Lower lobe of right lung (tissue), 2 donors: ENCODE measurements at regions not wholly inside any gene's neighbourhood (a gene's known extent, or its start where the extent isn't known, plus 50 kb on each side); places are given as distances from the start of the nearest gene placed in this dataset.

Source experiments
- ATAC-seq, 2 donors: fragments of 200-7000 bp; cut with Tn5 transposase; one replicate each; pipeline ENCODE4 v1.9.1; 2020 to 2022; ENCODE audit warnings: mild to moderate bottlenecking in 2 of 2, moderate library complexity in 2 of 2
- DNase-seq: peaks from one replicate; pipeline ENCODE4 v3.0.0-alpha.2; 2020
- H3K27ac ChIP-seq: fragments of 200-600 bp; one replicate; pipeline ENCODE4 v1.8.0; 2022
- H3K27me3 ChIP-seq: fragments of 200-600 bp; one replicate; pipeline ENCODE4 v1.8.0; 2022; ENCODE audit warnings: low read depth
- H3K36me3 ChIP-seq: fragments of 200-600 bp; one replicate; pipeline ENCODE4 v1.8.0; 2022; ENCODE audit warnings: mild to moderate bottlenecking
- H3K4me1 ChIP-seq: fragments of 200-600 bp; one replicate; pipeline ENCODE4 v1.8.0; 2022
- H3K4me3 ChIP-seq: fragments of 200-600 bp; one replicate; pipeline ENCODE4 v1.8.0; 2022; ENCODE audit warnings: mild to moderate bottlenecking
- H3K9me3 ChIP-seq: fragments of 200-600 bp; one replicate; pipeline ENCODE4 v1.8.0; 2022
- CTCF ChIP-seq: fragments of 200-600 bp; IDR thresholded peaks from one replicate; pipeline ENCODE4 v1.8.0; 2022; ENCODE audit warnings: antibody characterized with exemption, mild to moderate bottlenecking
- intact Hi-C: fragments of 100-400 bp; cut with DNase I; formaldehyde crosslinking; loops from one replicate; pipeline ENCODE4 v1.11.0; 2022
- donor health status: DM: no; HTN: yes; CAD: no; lungs with severe emphysema.

DNA sequence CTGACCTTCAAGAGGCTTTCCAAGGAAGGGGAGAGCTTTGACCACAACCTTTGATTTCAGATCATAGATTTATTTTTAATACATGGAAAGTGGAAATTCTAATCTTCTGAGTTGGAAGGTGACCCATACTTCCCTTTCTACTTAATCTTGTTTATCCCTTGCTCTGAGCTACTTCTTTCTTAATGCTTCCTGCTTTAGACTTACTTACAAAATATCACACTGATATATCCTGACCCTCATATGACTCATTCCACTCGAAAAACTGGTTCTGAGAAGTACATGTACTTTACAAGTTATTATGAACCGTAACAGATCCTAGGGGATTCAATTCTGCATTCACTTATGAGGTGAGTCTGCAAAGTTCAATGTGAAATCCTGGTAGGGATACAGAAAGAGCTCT lies 76.2 kb upstream of the IRS2 start:
- TF ChIP-seq CTCF, result no peak
- ATAC-seq, result peak; percentile 86 to 93
- H3K4me3 ChIP-seq, result no peak overlapping the region
- DNase-seq, result no peak
- intact Hi-C loops, result no loop called here
- peaks cover 13% of the 10 kb centered on the region for H3K4me1 ChIP-seq
- no peaks in the 10 kb centered on the region for H3K36me3 ChIP-seq
- H3K27me3 ChIP-seq, result no peaks in the 10 kb centered on the region
- H3K9me3 ChIP-seq, result no peaks in the 10 kb centered on the region
- no peak overlapping the region for H3K27ac ChIP-seq

DNA sequence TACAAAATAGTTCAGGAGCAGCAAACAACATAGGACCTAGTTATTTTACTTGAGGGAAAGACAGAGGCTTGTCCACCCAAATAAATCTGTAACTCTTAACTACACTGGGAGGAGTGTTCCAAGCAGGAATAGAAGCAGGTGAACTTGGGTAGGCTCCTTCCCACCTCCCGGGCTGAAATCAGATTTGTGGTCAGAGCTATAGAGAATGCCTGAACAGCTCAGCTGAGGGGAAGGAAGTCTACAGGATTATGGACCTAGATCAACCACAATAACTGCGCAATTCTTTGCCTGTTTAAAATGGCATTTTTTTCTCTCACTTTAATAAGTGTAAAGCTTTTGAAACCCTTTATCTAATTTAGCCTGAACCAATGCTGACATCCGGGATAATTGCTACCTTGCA lies 73.5 kb upstream of the IRS2 start:
- Histone ChIP-seq H3K9me3 (no peaks in the 10 kb centered on the region), H3K4me1 (peaks cover 13% of the 10 kb centered on the region), H3K27ac (no peak overlapping the region), H3K4me3 (no peak overlapping the region), H3K36me3 (no peaks in the 10 kb centered on the region), H3K27me3 (no peaks in the 10 kb centered on the region)
- ATAC-seq (no peak), DNase-seq (no peak)
- intact Hi-C loops, result no loop called here
- TF ChIP-seq CTCF, result no peak

DNA sequence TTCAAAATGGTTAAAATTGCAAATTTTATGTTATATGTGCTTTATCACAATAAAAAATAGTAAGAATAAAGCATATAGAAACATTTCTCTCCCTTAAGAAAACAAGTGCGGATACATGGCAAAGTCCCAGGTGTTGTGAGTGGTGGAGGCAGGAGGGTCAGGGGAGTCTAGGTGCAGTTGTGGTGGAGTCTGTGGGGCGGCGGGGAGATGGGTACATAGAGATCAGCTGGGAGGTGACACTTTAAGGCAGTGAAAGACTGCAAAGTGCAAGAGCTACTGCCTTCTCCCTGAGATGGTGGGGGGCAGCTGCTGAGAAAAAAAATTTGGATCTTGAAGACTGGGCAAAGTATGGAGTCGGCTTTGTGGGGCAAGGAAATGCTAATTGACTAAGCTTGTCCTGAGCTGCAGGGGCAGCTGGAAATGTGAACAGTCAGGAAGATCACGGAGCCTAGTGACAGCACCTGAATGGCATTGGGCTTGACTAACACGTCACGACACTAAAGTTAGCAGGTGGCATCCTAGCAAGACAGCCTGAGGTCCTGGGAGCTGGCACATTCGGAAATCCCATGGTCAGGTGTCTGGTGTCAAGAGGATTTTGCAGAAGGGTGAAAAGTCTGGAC lies 72.9 kb upstream of the IRS2 start:
- no peaks in the 10 kb centered on the region for H3K36me3 ChIP-seq
- peaks cover 13% of the 10 kb centered on the region for H3K4me1 ChIP-seq
- DNase-seq (no peak), ATAC-seq (no peak)
- H3K27ac ChIP-seq, result no peak overlapping the region
- no peaks in the 10 kb centered on the region for H3K27me3 ChIP-seq
- H3K9me3 ChIP-seq, result no peaks in the 10 kb centered on the region
- intact Hi-C loops, result no loop called here
- H3K4me3 ChIP-seq, result no peak overlapping the region
- no peak for TF ChIP-seq CTCF

DNA sequence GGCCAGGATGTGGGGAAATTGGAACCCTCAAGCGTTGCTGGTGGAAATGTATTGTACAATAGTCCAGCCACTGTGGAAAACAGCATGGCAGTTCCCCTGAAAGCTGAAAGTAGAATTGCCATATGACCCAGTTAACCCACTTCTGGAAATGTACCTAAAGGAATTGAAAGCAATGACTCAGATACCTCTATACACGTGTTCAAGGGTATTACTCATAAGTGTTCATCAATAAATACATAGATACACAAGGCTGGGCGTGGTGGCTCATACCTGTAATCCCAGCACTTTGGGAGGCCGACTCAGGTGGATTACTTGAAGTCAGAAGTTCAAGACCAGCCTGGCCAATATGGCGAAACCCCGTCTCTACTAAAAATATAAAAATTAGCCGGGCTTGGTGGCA lies 71.9 kb upstream of the IRS2 start:
- ATAC-seq (no peak), DNase-seq (no peak)
- H3K27me3 ChIP-seq, result no peaks in the 10 kb centered on the region
- H3K36me3 ChIP-seq, result no peaks in the 10 kb centered on the region
- intact Hi-C loops, result no loop called here
- H3K27ac ChIP-seq, result no peak overlapping the region
- H3K4me1 ChIP-seq, result peaks cover 13% of the 10 kb centered on the region
- no peak for TF ChIP-seq CTCF
- no peaks in the 10 kb centered on the region for H3K9me3 ChIP-seq
- H3K4me3 ChIP-seq, result no peak overlapping the region

GRCh38 chr13:109857803-109858202 lies 71.4 kb upstream of the IRS2 start:
- no peak for ATAC-seq
- no peaks in the 10 kb centered on the region for H3K36me3 ChIP-seq
- H3K27ac ChIP-seq, result no peak overlapping the region
- intact Hi-C loops, result no loop called here
- no peaks in the 10 kb centered on the region for H3K27me3 ChIP-seq
- no peak overlapping the region for H3K4me3 ChIP-seq
- no peak for DNase-seq
- no peaks in the 10 kb centered on the region for H3K9me3 ChIP-seq
- TF ChIP-seq CTCF, result no peak
- peaks cover 7% of the 10 kb centered on the region for H3K4me1 ChIP-seq

GRCh38 chr13:109857325-109857724 lies 70.9 kb upstream of the IRS2 start:
- no peaks in the 10 kb centered on the region for H3K36me3 ChIP-seq
- H3K9me3 ChIP-seq, result no peaks in the 10 kb centered on the region
- TF ChIP-seq CTCF, result no peak
- H3K4me3 ChIP-seq, result no peak overlapping the region
- intact Hi-C loops, result no loop called here
- ATAC-seq (no peak), DNase-seq (no peak)
- no peak overlapping the region for H3K27ac ChIP-seq
- peaks cover 3% of the 10 kb centered on the region for H3K4me1 ChIP-seq
- H3K27me3 ChIP-seq, result no peaks in the 10 kb centered on the region
